ENCODE measurements at regions not wholly inside any gene's neighbourhood (a gene's known extent, or its start where the extent isn't known, plus 50 kb on each side); places are given as distances from the start of the nearest gene placed in this dataset.
"Not testable (repeated sequence)": the region's sequence is repeated elsewhere in the genome, so short reads cannot be mapped to it uniquely, and the experiment has no call there.

- no peaks in the 10 kb centered on the region for H3K36me3 Mint-ChIP-seq
- DNase-seq (no peak), ATAC-seq (no peak)
- no peak overlapping the region for H3K4me3 ChIP-seq (ENCODE audit: low read length)
- CTCF ChIA-PET, result interaction anchor here (0.9 kb wide), 1 partner anchor 976 kb away, joined by 4 read pairs; no protein-coding TSS in a partner anchor
- H3K4me1 Mint-ChIP-seq, result no peaks in the 10 kb centered on the region
- no peaks in the 10 kb centered on the region for H3K4me1 ChIP-seq (ENCODE audit: control insufficient read depth in 2 of 2, insufficient read depth in 2 of 2, low read length in 2 of 2)
- no peaks in the 10 kb centered on the region for H3K36me3 ChIP-seq (ENCODE audit: control insufficient read depth in 2 of 3, insufficient read depth in 3 of 3, low read length in 3 of 3)
- H3K27ac ChIP-seq (ENCODE audit: low read depth, low read length), result no peak overlapping the region
- H3K27ac Mint-ChIP-seq, result no peak overlapping the region
- intact Hi-C loops (cut with micrococcal nuclease), result no loop called here
- H3K27me3 Mint-ChIP-seq, result no peaks in the 10 kb centered on the region
- POLR2A ChIA-PET, result no interaction called here
- no peaks in the 10 kb centered on the region for H3K27me3 ChIP-seq (ENCODE audit: control insufficient read depth in 2 of 2, insufficient read depth in 2 of 2, low read length in 2 of 2)
- no peak overlapping the region for H3K4me3 Mint-ChIP-seq
- peaks cover 0 to 2% (median 0%) of the 10 kb centered on the region in 11 donors for H3K9me3 Mint-ChIP-seq
- H3K9me3 ChIP-seq (ENCODE audit: control insufficient read depth in 2 of 3, low read length in 3 of 3), result no peaks in the 10 kb centered on the region
Measured at GRCh38 chr7:89826557-89826956, 327.7 kb upstream of the STEAP1 start.

- Mint-ChIP-seq H3K4me3 (no peak overlapping the region), H3K9me3 (peaks cover 0 to 2% (median 0%) of the 10 kb centered on the region in 11 donors), H3K27ac (no peak overlapping the region), H3K4me1 (peaks cover 0 to 4% (median 0%) of the 10 kb centered on the region in 7 donors), H3K36me3 (no peaks in the 10 kb centered on the region), H3K27me3 (no peaks in the 10 kb centered on the region)
- ChIA-PET CTCF (no interaction called here), POLR2A (no interaction called here)
- no peak overlapping the region for H3K27ac ChIP-seq (ENCODE audit: low read depth, low read length)
- DNase-seq (no peak), ATAC-seq (no peak)
- no peak overlapping the region for H3K4me3 ChIP-seq (ENCODE audit: low read length)
- H3K4me1 ChIP-seq (ENCODE audit: control insufficient read depth in 2 of 2, insufficient read depth in 2 of 2, low read length in 2 of 2), result no peaks in the 10 kb centered on the region
- H3K36me3 ChIP-seq (ENCODE audit: control insufficient read depth in 2 of 3, insufficient read depth in 3 of 3, low read length in 3 of 3), result no peaks in the 10 kb centered on the region
- no peaks in the 10 kb centered on the region for H3K27me3 ChIP-seq (ENCODE audit: control insufficient read depth in 2 of 2, insufficient read depth in 2 of 2, low read length in 2 of 2)
- H3K9me3 ChIP-seq (ENCODE audit: control insufficient read depth in 2 of 3, low read length in 3 of 3), result no peaks in the 10 kb centered on the region
- intact Hi-C loops (cut with micrococcal nuclease), result no loop called here
Measured at GRCh38 chr7:89837515-89837914, 316.8 kb upstream of the STEAP1 start.

- ChIA-PET CTCF (no interaction called here), POLR2A (no interaction called here)
- Histone ChIP-seq H3K4me1 (ENCODE audit: control insufficient read depth in 2 of 2, insufficient read depth in 2 of 2, low read length in 2 of 2) (no peaks in the 10 kb centered on the region), H3K4me3 (ENCODE audit: low read length) (no peak overlapping the region), H3K27me3 (ENCODE audit: control insufficient read depth in 2 of 2, insufficient read depth in 2 of 2, low read length in 2 of 2) (no peaks in the 10 kb centered on the region), H3K9me3 (ENCODE audit: control insufficient read depth in 2 of 3, low read length in 3 of 3) (no peaks in the 10 kb centered on the region), H3K36me3 (ENCODE audit: control insufficient read depth in 2 of 3, insufficient read depth in 3 of 3, low read length in 3 of 3) (no peaks in the 10 kb centered on the region), H3K27ac (ENCODE audit: low read depth, low read length) (no peak overlapping the region)
- H3K9me3 Mint-ChIP-seq, result peaks cover 0 to 2% (median 0%) of the 10 kb centered on the region in 11 donors
- peak overlapping the region in 2 of 10 donors; percentile 15 to 28 for H3K4me3 Mint-ChIP-seq
- ATAC-seq, result no peak
- peak overlapping the region in 1 of 9 donors; percentile 4 for H3K27ac Mint-ChIP-seq
- intact Hi-C loops (cut with micrococcal nuclease), result no loop called here
- no peak for DNase-seq
- H3K36me3 Mint-ChIP-seq, result no peaks in the 10 kb centered on the region
- H3K27me3 Mint-ChIP-seq, result no peaks in the 10 kb centered on the region
- peaks cover 0 to 4% (median 0%) of the 10 kb centered on the region in 7 donors for H3K4me1 Mint-ChIP-seq
Measured at GRCh38 chr7:89839329-89839728, 314.9 kb upstream of the STEAP1 start.

GRCh38 chr7:89845952-89846351 is 308.3 kb upstream of the STEAP1 start:
- H3K27ac Mint-ChIP-seq, result no peak overlapping the region
- no peaks in the 10 kb centered on the region for H3K36me3 Mint-ChIP-seq
- POLR2A ChIA-PET, result no interaction called here
- Histone ChIP-seq H3K27ac (ENCODE audit: low read depth, low read length) (no peak overlapping the region), H3K4me3 (ENCODE audit: low read length) (no peak overlapping the region), H3K27me3 (ENCODE audit: control insufficient read depth in 2 of 2, insufficient read depth in 2 of 2, low read length in 2 of 2) (no peaks in the 10 kb centered on the region), H3K9me3 (ENCODE audit: control insufficient read depth in 2 of 3, low read length in 3 of 3) (no peaks in the 10 kb centered on the region), H3K36me3 (ENCODE audit: control insufficient read depth in 2 of 3, insufficient read depth in 3 of 3, low read length in 3 of 3) (no peaks in the 10 kb centered on the region), H3K4me1 (ENCODE audit: control insufficient read depth in 2 of 2, insufficient read depth in 2 of 2, low read length in 2 of 2) (no peaks in the 10 kb centered on the region)
- CTCF ChIA-PET, result no interaction called here
- intact Hi-C loops (cut with micrococcal nuclease), result no loop called here
- ATAC-seq (no peak), DNase-seq (no peak)
- no peak overlapping the region for H3K4me3 Mint-ChIP-seq
- H3K9me3 Mint-ChIP-seq, result no peaks in the 10 kb centered on the region
- peaks cover 0 to 4% (median 0%) of the 10 kb centered on the region in 5 donors for H3K27me3 Mint-ChIP-seq
- no peaks in the 10 kb centered on the region for H3K4me1 Mint-ChIP-seq

- no peaks in the 10 kb centered on the region for H3K4me1 Mint-ChIP-seq
- CTCF ChIA-PET, result no interaction called here
- DNase-seq (no peak), ATAC-seq (no peak)
- Histone ChIP-seq H3K9me3 (ENCODE audit: control insufficient read depth in 2 of 3, low read length in 3 of 3) (no peaks in the 10 kb centered on the region), H3K4me1 (ENCODE audit: control insufficient read depth in 2 of 2, insufficient read depth in 2 of 2, low read length in 2 of 2) (no peaks in the 10 kb centered on the region), H3K4me3 (ENCODE audit: low read length) (no peak overlapping the region), H3K27ac (ENCODE audit: low read depth, low read length) (no peak overlapping the region), H3K27me3 (ENCODE audit: control insufficient read depth in 2 of 2, insufficient read depth in 2 of 2, low read length in 2 of 2) (no peaks in the 10 kb centered on the region), H3K36me3 (ENCODE audit: control insufficient read depth in 2 of 3, insufficient read depth in 3 of 3, low read length in 3 of 3) (no peaks in the 10 kb centered on the region)
- intact Hi-C loops (cut with micrococcal nuclease), result no loop called here
- no peak overlapping the region for H3K4me3 Mint-ChIP-seq
- H3K9me3 Mint-ChIP-seq, result no peaks in the 10 kb centered on the region
- peaks cover 0 to 4% (median 0%) of the 10 kb centered on the region in 5 donors for H3K27me3 Mint-ChIP-seq
- POLR2A ChIA-PET, result no interaction called here
- no peak overlapping the region for H3K27ac Mint-ChIP-seq
- H3K36me3 Mint-ChIP-seq, result no peaks in the 10 kb centered on the region
Measured at GRCh38 chr7:89849052-89849451, 305.2 kb upstream of the STEAP1 start.

GRCh38 chr7:89857053-89857452 is 297.2 kb upstream of the STEAP1 start:
- H3K4me3 Mint-ChIP-seq; intact Hi-C loops (cut with micrococcal nuclease); H3K36me3 Mint-ChIP-seq; CTCF ChIA-PET; H3K4me3 ChIP-seq (ENCODE audit: low read length); DNase-seq; H3K27me3 ChIP-seq (ENCODE audit: control insufficient read depth in 2 of 2, insufficient read depth in 2 of 2, low read length in 2 of 2); ATAC-seq; H3K27ac Mint-ChIP-seq; H3K4me1 ChIP-seq (ENCODE audit: control insufficient read depth in 2 of 2, insufficient read depth in 2 of 2, low read length in 2 of 2); H3K27ac ChIP-seq (ENCODE audit: low read depth, low read length); H3K27me3 Mint-ChIP-seq; POLR2A ChIA-PET; H3K36me3 ChIP-seq (ENCODE audit: control insufficient read depth in 2 of 3, insufficient read depth in 3 of 3, low read length in 3 of 3); H3K9me3 ChIP-seq (ENCODE audit: control insufficient read depth in 2 of 3, low read length in 3 of 3); H3K4me1 Mint-ChIP-seq: not testable (repeated sequence)
- peaks cover 0 to 25% (median 6%) of the 10 kb centered on the region in 11 donors for H3K9me3 Mint-ChIP-seq

GRCh38 chr7:89857767-89858166 is 296.5 kb upstream of the STEAP1 start:
- Mint-ChIP-seq H3K4me3 (no peak overlapping the region), H3K36me3 (peaks cover 0 to 3% (median 0%) of the 10 kb centered on the region in 5 donors), H3K27me3 (peaks cover 0 to 3% (median 0%) of the 10 kb centered on the region in 5 donors), H3K4me1 (no peaks in the 10 kb centered on the region), H3K27ac (no peak overlapping the region), H3K9me3 (peaks cover 0 to 25% (median 6%) of the 10 kb centered on the region in 11 donors)
- intact Hi-C loops (cut with micrococcal nuclease), result no loop called here
- Histone ChIP-seq H3K27ac (ENCODE audit: low read depth, low read length) (no peak overlapping the region), H3K27me3 (ENCODE audit: control insufficient read depth in 2 of 2, insufficient read depth in 2 of 2, low read length in 2 of 2) (no peaks in the 10 kb centered on the region), H3K4me1 (ENCODE audit: control insufficient read depth in 2 of 2, insufficient read depth in 2 of 2, low read length in 2 of 2) (no peaks in the 10 kb centered on the region), H3K4me3 (ENCODE audit: low read length) (no peak overlapping the region), H3K9me3 (ENCODE audit: control insufficient read depth in 2 of 3, low read length in 3 of 3) (peaks cover 0 to 8% (median 0%) of the 10 kb centered on the region in 3 experiments), H3K36me3 (ENCODE audit: control insufficient read depth in 2 of 3, insufficient read depth in 3 of 3, low read length in 3 of 3) (no peaks in the 10 kb centered on the region)
- ChIA-PET CTCF (no interaction called here), POLR2A (no interaction called here)
- DNase-seq (no peak), ATAC-seq (no peak)
